Aorta (tissue), 5 donors: ENCODE measurements at regions not wholly inside any gene's neighbourhood (a gene's known extent, or its start where the extent isn't known, plus 50 kb on each side); places are given as distances from the start of the nearest gene placed in this dataset.

ENCODE experiments used
- ATAC-seq: fragments of 200-7000 bp; cut with Tn5 transposase; one replicate; pipeline ENCODE4 v1.9.1; 2022; ENCODE audit warnings: moderate library complexity; ENCODE audit not compliant: low FRiP score
- DNase-seq, 2 donors: peaks; one replicate each; pipeline ENCODE4 v3.0.0-alpha.2; 2020
- H3K27ac ChIP-seq, 2 donors: one replicate each; pipeline ENCODE4 v1.5.1; 2013; ENCODE audit warnings: low read length in 2 of 2, mild to moderate bottlenecking in 2 of 2, moderate library complexity in 2 of 2, control low read depth in 1 of 2, inconsistent platforms in 1 of 2, low read depth in 1 of 2
- H3K27me3 ChIP-seq, 2 donors: one replicate each; pipeline ENCODE4 v1.6.1; 2013; ENCODE audit warnings: control low read depth in 1 of 2, low read length in 1 of 2, mild to moderate bottlenecking in 1 of 2, moderate library complexity in 1 of 2; ENCODE audit not compliant: insufficient read depth in 2 of 2, control insufficient read depth in 1 of 2
- H3K36me3 ChIP-seq, 2 donors: one replicate each; pipeline ENCODE4 v1.6.1; 2013; ENCODE audit warnings: control low read depth in 1 of 2, low read length in 1 of 2, mild to moderate bottlenecking in 1 of 2; ENCODE audit not compliant: insufficient read depth in 2 of 2, control insufficient read depth in 1 of 2
- H3K4me1 ChIP-seq, 2 donors: one replicate each; pipeline ENCODE4 v1.6.1; 2013; ENCODE audit warnings: low read length in 2 of 2, control low read depth in 1 of 2, mild to moderate bottlenecking in 1 of 2, moderate library complexity in 1 of 2; ENCODE audit not compliant: insufficient read depth in 2 of 2, control insufficient read depth in 1 of 2
- H3K4me3 ChIP-seq, 2 donors: one replicate each; pipeline ENCODE4 v1.5.1; 2013; ENCODE audit warnings: low read length in 2 of 2, control low read depth in 1 of 2, mild to moderate bottlenecking in 1 of 2
- H3K9me3 ChIP-seq: one replicate; pipeline ENCODE4 v1.6.1; 2013; ENCODE audit warnings: mild to moderate bottlenecking, low read length; ENCODE audit not compliant: control insufficient read depth
- WGBS, 2 donors: extraction: QIAGEN DNeasy Blood & Tissue Kit; methylation state at CpG; one replicate each; pipeline ENCODE4 v1.1.7; 2013; 5-methylcytosine and 5-hydroxymethylcytosine counted together
- intact Hi-C, 2 donors: fragments of 100-400 bp; cut with DNase I; formaldehyde crosslinking; loops; one replicate each; pipeline versions ENCODE4 v1.14.2 to v1.15.0; 2022
- donor health status: healthy with polysubstance abuse.
- donor health status: Bipolar disorder and iron deficiency.
- donor health status: DM: no; HTN: no; CAD: no.
- donor health status: DM: no; HTN: no; CAD: no.
- donor health status: DM: yes; HTN: yes; CAD: no.

DNA sequence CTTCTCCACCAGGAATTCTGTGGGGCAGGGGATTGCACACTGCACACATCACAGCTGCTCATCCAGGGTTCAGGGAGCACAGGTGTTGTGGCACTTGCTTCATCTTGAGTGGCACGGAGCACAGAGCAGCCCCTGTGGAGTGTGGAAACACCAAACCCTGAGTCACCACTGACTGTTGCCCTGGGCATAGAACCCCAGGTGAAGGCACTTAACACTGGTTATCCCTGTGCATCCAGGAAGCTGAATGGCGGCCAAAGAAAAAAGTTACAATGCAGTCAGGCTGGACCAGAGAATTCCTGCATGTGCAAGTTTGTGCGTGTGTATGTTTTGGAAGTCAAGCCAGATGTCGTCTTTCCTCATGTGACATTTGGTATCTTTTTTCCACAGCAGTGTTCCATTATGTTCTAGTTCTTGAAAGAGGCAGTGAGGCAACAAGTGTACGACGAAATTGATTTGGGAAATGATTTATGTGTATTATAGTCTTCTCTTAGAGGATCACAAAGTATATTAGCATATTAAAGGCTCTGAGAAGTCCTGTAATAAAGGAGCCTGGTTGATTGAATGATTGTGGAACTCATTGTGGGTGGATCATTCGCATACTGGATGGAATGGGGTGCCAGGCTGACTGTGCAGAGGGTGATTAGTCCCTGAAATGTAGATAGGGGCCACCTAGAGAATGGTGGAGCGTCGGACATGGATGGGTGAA is 292.3 kb downstream of the TLE3 start:
- Histone ChIP-seq H3K36me3 (no peaks in the 10 kb centered on the region), H3K27me3 (no peaks in the 10 kb centered on the region), H3K9me3 (no peaks in the 10 kb centered on the region), H3K27ac (no peak overlapping the region), H3K4me1 (no peaks in the 10 kb centered on the region), H3K4me3 (no peak overlapping the region)
- intact Hi-C loops = no loop called here
- 83 to 89% methylated on average over 9 of the region's 9 CpGs for WGBS, 2 donors
- no peak for ATAC-seq
- DNase-seq = peak in 1 of 2 donors; percentile 27

DNA sequence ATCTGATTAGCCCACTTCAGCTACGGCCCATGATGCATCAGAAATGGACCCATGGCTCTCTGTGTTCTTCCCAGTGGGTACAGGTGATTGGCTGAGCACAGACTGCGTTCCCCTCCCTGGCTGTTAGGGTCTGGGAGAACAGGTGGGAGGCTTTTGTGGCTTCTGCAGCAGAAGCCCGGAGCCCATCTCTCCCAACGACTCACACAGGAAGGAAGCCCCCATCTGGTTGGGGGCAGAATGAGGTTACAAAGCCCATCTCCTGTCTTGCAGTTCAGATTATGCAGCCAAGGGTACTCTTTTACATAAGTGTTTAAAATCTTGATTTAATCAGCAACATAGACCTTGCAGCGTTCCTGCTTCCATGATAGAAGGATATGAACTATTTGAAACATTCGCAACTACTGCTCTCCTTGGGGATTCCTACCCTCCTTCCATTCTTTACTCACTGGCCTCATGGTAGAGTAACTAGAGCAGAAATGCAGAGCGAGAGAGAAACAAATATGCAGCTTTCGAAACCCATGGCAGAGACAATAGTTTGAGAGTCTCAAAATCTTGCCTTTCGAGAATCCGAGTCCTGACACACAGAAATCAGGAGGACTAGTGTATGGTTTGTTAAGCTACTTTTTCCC is 291.3 kb downstream of the TLE3 start:
- ATAC-seq = no peak

DNA sequence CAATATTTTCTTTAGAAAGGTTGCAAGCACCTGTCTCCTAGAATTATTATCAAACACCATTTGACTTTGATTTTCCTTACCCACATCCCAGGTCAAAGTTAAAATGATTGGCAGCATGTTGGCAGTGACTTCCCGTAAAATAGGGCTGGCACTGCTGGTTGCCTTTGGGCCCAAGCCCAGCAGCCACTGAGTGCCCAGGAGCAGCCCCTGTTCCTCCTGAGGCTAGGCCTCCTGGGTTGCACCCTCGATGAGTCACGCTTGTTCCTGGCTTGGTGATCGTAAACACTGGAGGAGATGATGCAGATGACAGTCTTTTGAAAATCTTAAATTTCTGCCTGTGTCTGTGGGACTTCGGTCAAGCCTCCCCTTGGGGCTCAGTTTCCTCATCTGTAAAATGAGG is 290.0 kb downstream of the TLE3 start:
- 21 to 32% methylated on average over 5 of the region's 5 CpGs for WGBS, 2 donors
- no peak for ATAC-seq

More for the DNA sequence above, 291.3 kb downstream of the TLE3 start:
- Histone ChIP-seq H3K36me3 (no peaks in the 10 kb centered on the region), H3K27me3 (no peaks in the 10 kb centered on the region), H3K4me1 (no peaks in the 10 kb centered on the region), H3K9me3 (no peaks in the 10 kb centered on the region), H3K27ac (no peak overlapping the region), H3K4me3 (no peak overlapping the region)
- intact Hi-C loops = no loop called here
- no peak for DNase-seq
- WGBS, 2 donors = 73 to 86% methylated on average over 10 of the region's 10 CpGs

DNA sequence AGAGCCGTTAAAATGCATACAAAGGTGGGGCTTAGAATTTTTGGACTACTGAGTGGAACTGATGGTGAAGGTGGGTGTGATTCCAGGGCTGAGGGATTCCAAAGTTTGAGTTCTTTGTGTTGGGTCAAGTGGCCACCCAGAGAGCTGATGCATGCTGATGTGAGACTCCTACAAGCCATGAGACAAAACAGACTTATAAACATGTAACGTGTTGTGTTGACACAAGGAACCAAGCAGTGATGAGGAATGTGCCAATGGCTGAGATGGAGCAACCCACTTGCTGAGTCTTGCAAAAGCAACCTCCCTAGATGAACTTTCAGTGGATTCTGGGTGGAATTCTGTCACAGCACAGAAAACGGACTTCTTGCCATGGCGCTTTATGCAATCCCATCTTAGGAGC is 289.0 kb downstream of the TLE3 start:
- Histone ChIP-seq H3K36me3 (no peaks in the 10 kb centered on the region), H3K4me1 (no peaks in the 10 kb centered on the region), H3K9me3 (no peaks in the 10 kb centered on the region), H3K27me3 (no peaks in the 10 kb centered on the region), H3K27ac (no peak overlapping the region), H3K4me3 (no peak overlapping the region)
- WGBS, 2 donors = 85 to 88% methylated on average over 4 of the region's 4 CpGs
- ATAC-seq (no peak), DNase-seq (no peak)
- intact Hi-C loops = no loop called here

More for the DNA sequence above, 290.0 kb downstream of the TLE3 start:
- H3K4me3 ChIP-seq = no peak overlapping the region
- no peak overlapping the region for H3K27ac ChIP-seq
- H3K27me3 ChIP-seq = no peaks in the 10 kb centered on the region
- peak; percentile 58 to 75 for DNase-seq
- no peaks in the 10 kb centered on the region for H3K4me1 ChIP-seq
- intact Hi-C loops = no loop called here
- H3K36me3 ChIP-seq = no peaks in the 10 kb centered on the region
- no peaks in the 10 kb centered on the region for H3K9me3 ChIP-seq

DNA sequence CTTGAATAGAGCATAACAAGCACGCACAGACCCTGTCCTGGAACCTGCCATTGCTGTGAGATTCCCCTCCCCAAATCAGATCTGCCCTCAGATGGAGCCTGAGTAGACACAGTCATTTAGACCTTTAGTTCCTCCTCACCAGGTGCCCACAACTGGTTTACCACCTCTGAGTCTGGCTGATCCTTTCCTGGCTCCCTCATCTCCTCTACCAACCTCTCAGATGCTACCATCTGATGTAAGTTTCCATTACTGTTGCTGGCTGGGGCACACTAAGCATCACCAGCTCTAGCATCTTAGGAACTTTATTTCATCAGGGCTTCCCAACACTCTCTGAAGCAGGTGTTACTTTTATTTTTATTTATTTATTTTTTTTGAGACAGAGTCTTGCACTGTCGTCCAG is 288.3 kb downstream of the TLE3 start:
- H3K9me3 ChIP-seq = no peaks in the 10 kb centered on the region
- intact Hi-C loops = no loop called here
- H3K27me3 ChIP-seq = no peaks in the 10 kb centered on the region
- WGBS, 2 donors = 88 to 94% methylated on average over 2 of the region's 2 CpGs
- H3K27ac ChIP-seq = no peak overlapping the region
- H3K4me1 ChIP-seq = no peaks in the 10 kb centered on the region
- ATAC-seq (no peak), DNase-seq (no peak)
- H3K4me3 ChIP-seq = no peak overlapping the region
- no peaks in the 10 kb centered on the region for H3K36me3 ChIP-seq

DNA sequence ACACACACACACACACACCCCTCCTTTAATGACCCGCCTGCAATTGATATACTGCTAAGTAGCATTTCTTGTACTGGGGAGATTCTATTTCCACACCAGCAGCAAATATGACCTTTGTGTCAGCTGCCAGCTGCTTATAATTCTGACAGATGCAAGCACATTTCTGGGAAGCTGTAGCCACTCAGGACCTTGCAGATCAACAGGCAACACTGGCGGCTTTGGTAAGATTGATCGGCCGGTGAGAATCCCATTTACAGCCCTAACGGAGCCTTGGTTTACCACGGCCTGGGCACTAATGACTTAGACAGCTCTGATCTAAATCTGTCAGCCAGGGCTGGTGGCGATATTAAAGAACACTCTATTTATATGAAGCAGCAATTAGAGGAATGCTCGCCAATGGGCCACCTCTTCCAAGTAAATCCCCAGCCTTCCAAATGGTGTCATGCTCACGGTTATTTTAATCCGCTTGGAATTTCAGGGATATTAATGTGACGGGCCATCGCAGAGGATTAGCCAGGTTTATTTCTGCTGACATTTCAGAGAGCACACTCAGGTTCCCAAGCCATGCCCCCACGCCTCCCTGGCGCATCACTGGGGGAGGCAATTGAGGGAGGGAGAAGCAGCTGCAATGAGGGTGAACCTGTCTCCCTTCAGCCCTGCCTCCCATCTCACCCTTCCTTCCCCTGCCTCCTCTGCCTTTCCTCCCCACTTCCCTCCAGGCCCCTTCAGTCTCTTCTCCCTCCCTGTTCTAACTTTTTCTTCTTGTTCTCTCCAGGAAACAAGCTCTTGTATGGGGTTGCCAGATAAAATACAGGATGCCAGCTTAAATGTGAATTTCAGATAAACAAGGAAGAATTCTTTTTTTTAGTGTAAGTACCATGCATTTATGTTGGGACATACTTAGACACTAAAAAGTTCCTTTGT is 287.0 kb downstream of the TLE3 start:
- intact Hi-C loops = no loop called here
- ATAC-seq (no peak), DNase-seq (no peak)
- Histone ChIP-seq H3K36me3 (no peaks in the 10 kb centered on the region), H3K9me3 (no peaks in the 10 kb centered on the region), H3K27me3 (no peaks in the 10 kb centered on the region), H3K27ac (no peak overlapping the region), H3K4me1 (no peaks in the 10 kb centered on the region), H3K4me3 (no peak overlapping the region)
- WGBS, 2 donors = 56 to 59% methylated on average over 14 of the region's 14 CpGs

DNA sequence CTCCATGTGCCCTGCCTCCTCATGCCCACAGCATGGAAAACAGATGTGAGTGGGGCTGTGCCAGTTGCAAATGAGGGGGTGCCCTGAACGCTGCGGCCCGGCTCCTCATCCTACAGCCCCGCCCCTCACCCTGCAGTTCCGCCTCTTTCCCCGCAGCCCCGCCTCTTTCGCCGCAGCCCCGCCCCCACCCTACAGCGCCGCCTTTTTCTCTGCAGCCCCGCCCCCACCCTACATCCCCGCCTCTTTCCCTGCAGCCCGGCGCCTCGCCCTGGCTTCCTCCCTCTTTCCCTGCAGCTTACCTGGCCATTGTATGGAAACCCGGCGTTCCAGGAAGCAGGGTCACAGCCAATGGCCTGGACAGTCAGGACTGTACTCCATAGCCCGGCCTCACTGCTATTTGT is 284.9 kb downstream of the TLE3 start:
- Histone ChIP-seq H3K9me3 (no peaks in the 10 kb centered on the region), H3K4me3 (no peak overlapping the region), H3K36me3 (no peaks in the 10 kb centered on the region), H3K4me1 (no peaks in the 10 kb centered on the region), H3K27me3 (no peaks in the 10 kb centered on the region), H3K27ac (no peak overlapping the region)
- intact Hi-C loops = no loop called here
- no peak for ATAC-seq
- DNase-seq = no peak
- WGBS, 2 donors = 36 to 48% methylated on average over 19 to 20 of the region's 20 CpGs

DNA sequence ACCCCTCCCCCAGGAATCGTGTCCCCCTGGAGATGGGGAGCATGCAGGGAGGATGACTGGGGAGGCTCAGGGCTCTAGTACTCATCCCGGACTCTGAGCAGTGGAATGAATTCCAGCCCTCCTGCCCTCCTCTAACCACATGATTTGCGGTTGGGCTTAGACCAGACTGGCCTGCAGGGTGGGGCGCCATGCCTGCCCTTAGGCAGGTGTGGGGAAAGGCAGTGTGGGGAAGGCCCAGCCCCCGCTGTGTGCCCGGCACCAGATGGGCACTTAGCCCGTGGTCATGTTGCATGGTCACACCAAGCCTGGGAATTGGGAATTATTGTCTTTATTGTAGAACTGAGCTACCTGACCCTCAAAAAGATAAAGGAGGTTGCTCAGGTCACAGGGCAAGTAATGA is 283.8 kb downstream of the TLE3 start:
- no peaks in the 10 kb centered on the region for H3K9me3 ChIP-seq
- 93 to 94% methylated on average over 7 of the region's 7 CpGs for WGBS, 2 donors
- no peak overlapping the region for H3K27ac ChIP-seq
- H3K4me1 ChIP-seq = no peaks in the 10 kb centered on the region
- intact Hi-C loops = no loop called here
- H3K36me3 ChIP-seq = no peaks in the 10 kb centered on the region
- H3K27me3 ChIP-seq = no peaks in the 10 kb centered on the region
- no peak overlapping the region for H3K4me3 ChIP-seq
- no peak for ATAC-seq
- no peak for DNase-seq
